GM18907 (cell line): ENCODE measurements at regions not wholly inside any gene's neighbourhood (a gene's known extent, or its start where the extent isn't known, plus 50 kb on each side); places are given as distances from the start of the nearest gene placed in this dataset.
"Not testable (repeated sequence)": the region's sequence is repeated elsewhere in the genome, so short reads cannot be mapped to it uniquely, and the experiment has no call there.

ENCODE experiments used
- ATAC-seq: cut with Tn5 transposase; IDR thresholded peaks from one replicate; pipeline ENCODE4 v1.9.1; 2021; ENCODE audit warnings: mild to moderate bottlenecking, moderate library complexity; ENCODE audit not compliant: unreplicated experiment

- no peak for ATAC-seq
These were observed 101.7 kb upstream of the GATA6 start for GRCh38 chr18:22067682-22068081.

GRCh38 chr18:22068784-22069183 lies 100.6 kb upstream of the GATA6 start:
- not testable (repeated sequence) for ATAC-seq

DNA sequence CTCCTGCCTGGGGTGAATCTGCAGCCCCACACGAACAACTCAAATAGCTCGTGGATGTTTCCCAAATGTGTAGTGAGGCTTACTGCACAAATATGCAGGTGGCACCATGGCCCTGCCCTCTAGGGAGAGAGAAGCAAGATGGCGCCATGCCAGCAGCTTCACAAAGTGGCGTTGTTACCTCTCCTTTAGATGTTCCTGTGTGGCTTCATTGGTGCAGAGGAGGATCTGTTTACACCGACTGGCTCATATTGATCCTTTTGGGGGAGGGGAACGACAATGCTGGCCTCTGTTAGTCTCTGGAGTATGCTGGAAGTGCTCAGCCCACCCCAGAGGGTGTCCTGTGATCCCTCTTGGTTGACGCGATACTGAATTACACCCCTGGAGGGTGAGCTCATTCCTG lies 99.5 kb upstream of the GATA6 start:
- no peak for ATAC-seq

GRCh38 chr18:22073411-22073810 lies 96.0 kb upstream of the GATA6 start:
- no peak for ATAC-seq

- no peak for ATAC-seq
These were observed 94.9 kb upstream of the GATA6 start for GRCh38 chr18:22074282-22075070.

DNA sequence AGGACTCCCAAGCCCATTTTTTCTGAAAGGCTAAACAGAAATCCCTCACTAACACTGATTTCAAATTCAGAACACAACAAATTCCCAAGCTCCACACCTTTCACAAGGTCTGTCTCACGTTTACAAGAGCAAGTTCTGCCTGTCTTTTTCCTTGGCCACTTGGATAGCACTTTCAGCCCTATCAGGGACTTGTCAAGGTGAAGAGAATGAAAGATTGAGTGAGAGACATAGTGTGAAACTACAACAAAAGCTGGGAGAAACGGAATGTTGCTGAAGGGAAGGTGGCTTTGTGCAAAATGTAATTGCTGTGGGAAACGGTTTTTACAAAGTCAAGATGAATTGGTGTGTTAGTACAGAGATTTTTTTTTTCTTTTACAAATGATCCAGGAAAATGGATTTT lies 89.4 kb upstream of the GATA6 start:
- ATAC-seq = no peak

- ATAC-seq = no peak
These were observed 87.0 kb upstream of the GATA6 start for GRCh38 chr18:22082408-22082807.

- ATAC-seq = no peak
These were observed 84.8 kb upstream of the GATA6 start for GRCh38 chr18:22084547-22084946.

GRCh38 chr18:22086973-22087372 lies 82.4 kb upstream of the GATA6 start:
- ATAC-seq = no peak

- ATAC-seq = no peak
These were observed 81.4 kb upstream of the GATA6 start for GRCh38 chr18:22088029-22088428.

- no peak for ATAC-seq
These were observed 80.3 kb upstream of the GATA6 start for GRCh38 chr18:22088996-22089640.

DNA sequence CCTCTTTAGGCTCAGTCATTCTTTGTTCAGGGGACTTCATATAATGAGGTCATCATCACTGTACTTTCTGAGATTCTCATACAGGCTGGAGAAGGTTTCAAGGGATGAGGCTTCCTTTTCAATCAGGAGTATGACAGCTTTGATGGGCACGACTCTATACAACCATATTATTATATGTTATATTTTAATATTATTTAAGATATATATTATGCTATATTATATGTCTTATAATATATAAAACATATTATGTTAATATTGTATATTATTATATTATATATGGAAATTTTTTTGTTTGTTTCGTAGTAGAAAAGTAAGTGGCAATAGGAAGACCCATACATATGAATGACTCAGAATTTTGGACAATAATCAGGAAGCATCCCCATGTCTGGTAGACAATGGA lies 78.0 kb upstream of the GATA6 start:
- ATAC-seq = no peak

- ATAC-seq = no peak
These were observed 75.5 kb upstream of the GATA6 start for GRCh38 chr18:22093731-22094357.

DNA sequence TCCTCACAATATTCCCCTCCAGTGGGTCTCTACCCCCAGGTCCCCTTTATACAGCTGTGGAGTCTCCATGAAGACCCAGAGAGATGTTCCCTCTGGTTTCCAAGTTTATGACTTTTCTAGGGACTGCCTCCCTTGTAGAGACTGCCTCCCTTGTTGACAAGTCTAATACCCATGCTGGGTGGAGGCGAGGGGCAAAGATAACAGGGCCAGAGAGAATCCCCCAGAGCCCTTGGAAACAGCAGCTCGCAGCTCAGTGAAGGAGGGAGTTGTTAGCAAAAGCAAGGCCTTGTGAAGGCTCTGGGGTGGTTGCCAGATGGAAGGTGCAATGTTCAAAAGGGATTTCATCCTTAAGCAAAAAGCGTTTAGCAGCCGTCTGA lies 75.0 kb upstream of the GATA6 start:
- ATAC-seq = no peak

- no peak for ATAC-seq
These were observed 70.8 kb upstream of the GATA6 start for GRCh38 chr18:22098563-22098989.

DNA sequence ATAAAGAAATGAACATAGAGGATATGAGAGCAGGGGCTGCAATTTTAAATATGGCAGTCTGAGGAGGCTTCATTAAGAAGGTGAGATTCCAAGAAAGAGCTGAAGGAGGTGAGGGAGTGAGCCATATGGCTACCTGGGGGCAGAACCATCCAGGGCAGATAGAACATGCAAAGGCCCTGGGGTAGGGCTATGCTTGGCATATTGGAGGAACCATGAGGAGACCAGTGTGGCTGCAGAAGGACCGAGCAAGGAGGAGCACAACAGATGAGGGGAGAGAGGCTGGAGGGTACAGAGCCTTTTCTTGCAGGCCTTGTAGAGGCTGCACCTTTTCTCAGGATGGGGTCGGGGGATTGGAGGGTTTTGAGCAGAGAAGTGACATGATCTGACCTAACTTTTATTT lies 69.5 kb upstream of the GATA6 start:
- ATAC-seq = no peak

DNA sequence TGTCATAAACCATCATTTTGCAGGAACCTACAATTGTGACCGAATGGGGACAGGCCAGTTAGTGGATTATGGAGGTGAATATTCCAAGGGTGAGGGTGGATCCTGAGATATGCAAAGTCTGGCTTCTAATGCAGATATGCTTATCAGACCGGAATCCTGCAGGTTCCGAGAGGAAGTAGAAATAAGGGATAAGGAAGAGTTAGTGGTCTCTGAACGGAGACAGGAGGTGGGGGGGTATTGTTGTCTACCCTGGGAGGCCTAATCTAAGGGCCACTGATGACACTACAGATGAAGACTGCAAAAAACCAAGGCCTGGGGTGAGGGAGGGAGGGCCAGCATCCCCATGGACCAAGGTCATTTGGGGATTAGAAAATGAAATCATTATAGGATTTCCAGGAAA lies 67.7 kb upstream of the GATA6 start:
- no peak for ATAC-seq

- no peak for ATAC-seq
These were observed 66.3 kb upstream of the GATA6 start for GRCh38 chr18:22102953-22103646.

DNA sequence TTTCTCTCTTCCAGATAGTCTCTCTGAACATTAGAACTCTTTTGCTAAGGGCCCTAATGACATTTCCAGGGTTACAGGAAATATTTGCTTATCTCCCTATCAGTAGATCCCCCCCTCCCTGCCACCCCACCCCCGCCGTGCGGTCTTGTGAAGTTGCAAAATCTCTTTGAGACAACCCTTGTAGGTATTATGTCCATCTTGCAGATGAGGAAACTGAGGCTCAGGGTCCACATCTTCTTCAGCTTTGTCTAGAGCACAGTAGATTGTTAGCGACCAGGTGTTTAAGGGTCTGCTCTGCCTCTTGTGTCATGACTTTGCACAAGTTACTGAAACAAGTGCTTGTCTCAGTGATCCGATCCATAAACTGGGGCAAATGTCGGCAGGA lies 65.8 kb upstream of the GATA6 start:
- no peak for ATAC-seq

GRCh38 chr18:22106536-22107292 lies 62.7 kb upstream of the GATA6 start:
- ATAC-seq = no peak

DNA sequence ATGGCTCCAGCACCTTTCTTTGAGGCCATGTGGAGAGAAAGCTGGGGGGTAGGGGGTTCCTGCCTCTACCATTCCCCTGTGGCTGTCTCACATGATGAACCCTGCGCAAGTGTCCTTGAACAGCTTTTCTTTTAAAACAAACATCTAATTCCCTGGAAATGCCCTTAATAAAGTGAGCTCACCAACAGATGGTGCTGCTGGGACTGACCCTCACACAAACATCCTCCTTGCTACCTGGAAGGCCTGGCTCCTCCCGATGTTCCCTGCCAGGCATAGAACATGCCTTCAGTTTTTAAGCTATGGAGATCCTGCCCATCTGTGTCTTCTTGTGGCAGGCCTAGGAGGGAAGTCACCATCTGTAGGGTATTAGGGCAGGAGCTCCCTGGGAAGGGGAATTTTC lies 60.7 kb upstream of the GATA6 start:
- no peak for ATAC-seq
